CD14-positive monocyte (primary cell): ENCODE measurements at regions not wholly inside any gene's neighbourhood (a gene's known extent, or its start where the extent isn't known, plus 50 kb on each side); places are given as distances from the start of the nearest gene placed in this dataset.

Source experiments
- DNase-seq, 3 donors: peaks; one replicate each; pipeline ENCODE4 v3.0.0-alpha.2; 2011 to 2022
- H2AFZ ChIP-seq: 2 replicates; pipeline ENCODE4 v1.6.0; 2012; ENCODE audit warnings: mild to moderate bottlenecking, low read depth, low read length, inconsistent platforms; ENCODE audit not compliant: insufficient read depth, poor library complexity, severe bottlenecking
- H3K27ac ChIP-seq, 2 donors: 1 replicate in 1 of 2; 2 replicates in 1 of 2; pipeline ENCODE4 v1.5.1; 2012 to 2013; ENCODE audit warnings: low read length in 2 of 2, control low read depth in 1 of 2, inconsistent platforms in 1 of 2, low read depth in 1 of 2, mild to moderate bottlenecking in 1 of 2
- H3K27me3 ChIP-seq, 2 donors: one replicate each; pipeline versions ENCODE4 v1.6.0 to v1.6.1; 2011 to 2013; ENCODE audit warnings: low read length in 2 of 2; ENCODE audit not compliant: control insufficient read depth in 2 of 2, insufficient read depth in 2 of 2
- H3K36me3 ChIP-seq, 2 donors: replicated peaks in 1 of 2; 1 replicate in 1 of 2; 2 replicates in 1 of 2; pipeline versions ENCODE4 v1.5.1 to v1.6.1; 2012 to 2013; ENCODE audit warnings: low read length in 2 of 2, control low read depth in 1 of 2, inconsistent platforms in 1 of 2, mild to moderate bottlenecking in 1 of 2; ENCODE audit not compliant: insufficient read depth in 2 of 2, control insufficient read depth in 1 of 2
- H3K4me1 ChIP-seq, 2 donors: 1 replicate in 1 of 2; 2 replicates in 1 of 2; pipeline versions ENCODE4 v1.5.1 to v1.6.1; 2012 to 2013; ENCODE audit warnings: low read length in 2 of 2, control low read depth in 1 of 2, inconsistent platforms in 1 of 2, mild to moderate bottlenecking in 1 of 2, moderate library complexity in 1 of 2; ENCODE audit not compliant: insufficient read depth in 2 of 2, control insufficient read depth in 1 of 2
- H3K4me2 ChIP-seq: replicated peaks from 2 replicates; pipeline ENCODE3; 2012; ENCODE audit warnings: low read length, moderate library complexity, mild to moderate bottlenecking; ENCODE audit not compliant: poor library complexity, severe bottlenecking; ENCODE audit errors: extremely low read depth
- H3K4me3 ChIP-seq, 3 experiments: fragments of 200-600 bp in 1 of 3; sonication (generic) in 1 of 3; replicated peaks in 1 of 3; 1 replicate in 2 of 3; 2 replicates in 1 of 3; pipeline ENCODE4 v1.5.1; 2011 to 2013; ENCODE audit warnings: low read length in 3 of 3, mild to moderate bottlenecking in 3 of 3, control low read depth in 2 of 3, low read depth in 2 of 3, inconsistent platforms in 1 of 3, moderate library complexity in 1 of 3
- H3K79me2 ChIP-seq: 2 replicates; pipeline ENCODE4 v1.6.0; 2012; ENCODE audit warnings: mild to moderate bottlenecking, control low read depth, inconsistent platforms, low read length, moderate library complexity; ENCODE audit not compliant: insufficient read depth
- H3K9ac ChIP-seq: 2 replicates; pipeline ENCODE4 v1.6.0; 2017; ENCODE audit warnings: low read length, mild to moderate bottlenecking; ENCODE audit not compliant: insufficient read depth, poor library complexity, severe bottlenecking
- H3K9me3 ChIP-seq, 2 donors: replicated peaks in 1 of 2; 1 replicate in 1 of 2; 2 replicates in 1 of 2; pipeline versions ENCODE4 v1.5.1 to v1.6.1; 2012 to 2013; ENCODE audit warnings: low read length in 2 of 2, control low read depth in 1 of 2; ENCODE audit not compliant: control insufficient read depth in 1 of 2, insufficient read depth in 1 of 2
- H4K20me1 ChIP-seq: 2 replicates; pipeline ENCODE4 v1.6.0; 2012; ENCODE audit warnings: mild to moderate bottlenecking, low read length, control low read depth, moderate library complexity; ENCODE audit not compliant: insufficient read depth
- H3K27ac Mint-ChIP-seq, 7 donors: one replicate each; pipeline ENCODE4 v1.8.0; 2020; ENCODE audit warnings: mild to moderate bottlenecking in 7 of 7, mixed read lengths in 7 of 7, moderate library complexity in 6 of 7, inconsistent platforms in 2 of 7
- H3K27me3 Mint-ChIP-seq, 3 donors: one replicate each; pipeline ENCODE4 v1.8.0; 2021 to 2022; ENCODE audit warnings: low read depth in 3 of 3, mild to moderate bottlenecking in 3 of 3, mixed read lengths in 3 of 3, moderate library complexity in 3 of 3, inconsistent platforms in 1 of 3
- H3K36me3 Mint-ChIP-seq, 2 donors: one replicate each; pipeline ENCODE4 v1.8.0; 2020; ENCODE audit warnings: mixed read lengths in 2 of 2, inconsistent platforms in 1 of 2, mild to moderate bottlenecking in 1 of 2
- H3K4me1 Mint-ChIP-seq: one replicate; pipeline ENCODE4 v1.8.0; 2020; ENCODE audit warnings: mild to moderate bottlenecking, mixed read lengths
- H3K4me3 Mint-ChIP-seq, 2 donors: one replicate each; pipeline ENCODE4 v1.8.0; 2020; ENCODE audit warnings: mild to moderate bottlenecking in 2 of 2, mixed read lengths in 2 of 2, moderate library complexity in 1 of 2
- H3K9me3 Mint-ChIP-seq, 7 donors: one replicate each; pipeline ENCODE4 v1.8.0; 2020 to 2022; ENCODE audit warnings: mixed read lengths in 7 of 7, mild to moderate bottlenecking in 6 of 7, moderate library complexity in 6 of 7, inconsistent platforms in 2 of 7
- CTCF ChIP-seq: fragments of 200-600 bp; IDR thresholded peaks from one replicate; pipeline ENCODE4 v1.8.0; 2022; ENCODE audit warnings: antibody characterized with exemption, mild to moderate bottlenecking
- WGBS: methylation state at CpG from one replicate; pipeline ENCODE4 v1.1.5; 2013; ENCODE audit warnings: missing lambda C conversion rate; ENCODE audit not compliant: insufficient coverage; 5-methylcytosine and 5-hydroxymethylcytosine counted together
- intact Hi-C, 2 donors: fragments of 100-400 bp; cut with micrococcal nuclease; formaldehyde crosslinking; loops; one replicate each; pipeline versions ENCODE4 v1.15.0 to v1.15.1; 2023

- no peak overlapping the region for H3K9ac ChIP-seq
- no peak for TF ChIP-seq CTCF
- H3K9me3 Mint-ChIP-seq = peaks cover 2 to 11% (median 8%) of the 10 kb centered on the region in 7 donors
- H3K79me2 ChIP-seq = no peaks in the 10 kb centered on the region
- H3K36me3 Mint-ChIP-seq = no peaks in the 10 kb centered on the region
- no CpG with 5 or more reads among the region's 3 CpGs for WGBS
- no peak overlapping the region for H3K27ac ChIP-seq
- no peak overlapping the region for H3K4me2 ChIP-seq
- no peak for DNase-seq
- H4K20me1 ChIP-seq = no peaks in the 10 kb centered on the region
- H3K27ac Mint-ChIP-seq = no peak overlapping the region
- no peaks in the 10 kb centered on the region for H3K4me1 ChIP-seq
- no peaks in the 10 kb centered on the region for H3K36me3 ChIP-seq
- no peak overlapping the region for H2AFZ ChIP-seq
- H3K27me3 Mint-ChIP-seq = peaks cover 0 to 2% (median 0%) of the 10 kb centered on the region in 3 donors
- no peak overlapping the region for H3K4me3 ChIP-seq
- intact Hi-C loops = no loop called here
- H3K4me3 Mint-ChIP-seq = no peak overlapping the region
- peaks cover 4 to 10% of the 10 kb centered on the region in 2 donors for H3K9me3 ChIP-seq
- H3K27me3 ChIP-seq = no peaks in the 10 kb centered on the region
- no peaks in the 10 kb centered on the region for H3K4me1 Mint-ChIP-seq
Measured at GRCh38 chr16:76748461-76749348, 442.3 kb upstream of the MON1B start.

DNA sequence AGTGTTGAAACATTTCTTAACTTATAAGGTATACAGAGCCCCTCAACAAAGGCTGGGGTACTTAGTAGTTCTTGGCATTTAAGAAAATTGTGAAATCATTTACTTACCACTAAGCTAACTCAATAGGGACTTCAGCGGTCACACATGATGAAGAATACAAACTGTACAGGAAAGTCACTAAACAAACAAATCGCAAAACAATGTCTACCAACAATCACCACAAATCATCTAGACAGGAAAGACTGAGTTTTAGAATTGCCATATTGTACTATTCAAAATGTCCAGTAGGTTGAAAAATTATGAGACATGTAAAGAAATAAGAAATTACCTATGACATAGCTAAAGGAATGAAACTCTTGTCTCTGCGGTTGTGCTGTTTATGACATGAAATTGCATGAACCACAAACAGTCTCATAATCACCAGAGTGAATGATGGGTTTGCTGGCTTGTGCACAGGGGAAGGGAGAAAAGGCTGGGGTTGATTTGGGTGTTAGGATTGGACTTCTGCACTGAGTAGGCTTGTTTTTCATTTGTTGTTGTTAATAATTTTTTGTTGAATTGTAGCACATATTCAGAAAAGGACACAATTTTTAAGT lies 441.1 kb upstream of the MON1B start:
- Histone ChIP-seq H3K4me1 (no peaks in the 10 kb centered on the region), H3K79me2 (no peaks in the 10 kb centered on the region), H3K27me3 (no peaks in the 10 kb centered on the region), H4K20me1 (no peaks in the 10 kb centered on the region), H3K4me3 (no peak overlapping the region), H3K27ac (no peak overlapping the region), H3K9ac (no peak overlapping the region), H3K36me3 (no peaks in the 10 kb centered on the region), H2AFZ (no peak overlapping the region), H3K9me3 (peaks cover 4 to 10% of the 10 kb centered on the region in 2 donors), H3K4me2 (no peak overlapping the region)
- 100% methylated on average over 1 of the region's 3 CpGs for WGBS
- Mint-ChIP-seq H3K4me3 (no peak overlapping the region), H3K4me1 (no peaks in the 10 kb centered on the region), H3K9me3 (peaks cover 2 to 11% (median 7%) of the 10 kb centered on the region in 7 donors), H3K27ac (no peak overlapping the region), H3K27me3 (peaks cover 0 to 2% (median 0%) of the 10 kb centered on the region in 3 donors), H3K36me3 (no peaks in the 10 kb centered on the region)
- TF ChIP-seq CTCF = no peak
- DNase-seq = no peak
- intact Hi-C loops = no loop called here
